Astrocyte of the cerebellum (primary cell): ENCODE measurements at regions not wholly inside any gene's neighbourhood (a gene's known extent, or its start where the extent isn't known, plus 50 kb on each side); places are given as distances from the start of the nearest gene placed in this dataset.

Experiments
- DNase-seq: peaks from one replicate; pipeline ENCODE4 v3.0.0-alpha.2; 2011; ENCODE audit warnings: low read depth
- H3K4me3 ChIP-seq: 2 replicates; pipeline ENCODE4 v1.5.1; 2011; ENCODE audit warnings: mild to moderate bottlenecking, low read depth, low read length, moderate library complexity
- CTCF ChIP-seq: IDR thresholded peaks from 2 replicates; pipeline ENCODE4 v1.5.1; 2012; ENCODE audit warnings: low read length, low read depth, moderate library complexity, mild to moderate bottlenecking; ENCODE audit errors: missing control alignments
- in situ Hi-C: cut with HindIII; loops from 2 replicates; pipeline ENCODE4 v1.10.0; 2017; ENCODE audit warnings: low sequenced_read_pairs

- no peak overlapping the region for H3K4me3 ChIP-seq
- TF ChIP-seq CTCF: no peak
- no peak for DNase-seq
- in situ Hi-C loops: no loop called here
Observed at GRCh38 chrX:147853701-147854100, 58.0 kb upstream of the FMR1 start.

GRCh38 chrX:147859666-147860065 is 52.1 kb upstream of the FMR1 start:
- in situ Hi-C loops: no loop called here
- no peak for TF ChIP-seq CTCF
- H3K4me3 ChIP-seq: no peak overlapping the region
- no peak for DNase-seq
